GM21786 (cell line): ENCODE measurements at regions not wholly inside any gene's neighbourhood (a gene's known extent, or its start where the extent isn't known, plus 50 kb on each side); places are given as distances from the start of the nearest gene placed in this dataset.
"Not testable (repeated sequence)": the region's sequence is repeated elsewhere in the genome, so short reads cannot be mapped to it uniquely, and the experiment has no call there.

Source experiments
- ATAC-seq: cut with Tn5 transposase; IDR thresholded peaks from one replicate; pipeline ENCODE4 v1.9.1; 2021; ENCODE audit not compliant: unreplicated experiment

- ATAC-seq = no peak
Measured at GRCh38 chr2:133624551-133624950, 56.3 kb upstream of the NCKAP5 start.

GRCh38 chr2:133627741-133628140, 59.5 kb upstream of the NCKAP5 start:
- ATAC-seq = no peak

- no peak for ATAC-seq
Measured at GRCh38 chr2:133633309-133633708, 65.0 kb upstream of the NCKAP5 start.

- no peak for ATAC-seq
Measured at GRCh38 chr2:133633881-133634409, 65.7 kb upstream of the NCKAP5 start.

- no peak for ATAC-seq
Measured at GRCh38 chr2:133635131-133635530, 66.9 kb upstream of the NCKAP5 start.

GRCh38 chr2:133636287-133636686, 68.0 kb upstream of the NCKAP5 start:
- no peak for ATAC-seq

- no peak for ATAC-seq
Measured at GRCh38 chr2:133640103-133640502, 71.8 kb upstream of the NCKAP5 start.

- no peak for ATAC-seq
Measured at GRCh38 chr2:133641497-133641896, 73.2 kb upstream of the NCKAP5 start.

GRCh38 chr2:133641942-133642725, 73.9 kb upstream of the NCKAP5 start:
- ATAC-seq = no peak

GRCh38 chr2:133642791-133643191, 74.5 kb upstream of the NCKAP5 start:
- ATAC-seq = no peak

GRCh38 chr2:133643863-133644262, 75.6 kb upstream of the NCKAP5 start:
- ATAC-seq = no peak

GRCh38 chr2:133644846-133645245, 76.6 kb upstream of the NCKAP5 start:
- ATAC-seq = no peak

- ATAC-seq = not testable (repeated sequence)
Measured at GRCh38 chr2:133647386-133647785, 79.1 kb upstream of the NCKAP5 start.

- no peak for ATAC-seq
Measured at GRCh38 chr2:133651861-133652260, 83.6 kb upstream of the NCKAP5 start.

- ATAC-seq = no peak
Measured at GRCh38 chr2:133652398-133652797, 84.1 kb upstream of the NCKAP5 start.

GRCh38 chr2:133653056-133653455, 84.8 kb upstream of the NCKAP5 start:
- ATAC-seq = no peak

- ATAC-seq = no peak
Measured at GRCh38 chr2:133654949-133655348, 86.7 kb upstream of the NCKAP5 start.

- ATAC-seq = no peak
Measured at GRCh38 chr2:133655610-133656009, 87.3 kb upstream of the NCKAP5 start.

GRCh38 chr2:133657591-133657990, 89.3 kb upstream of the NCKAP5 start:
- ATAC-seq = no peak

GRCh38 chr2:133658020-133658903, 90.0 kb upstream of the NCKAP5 start:
- no peak for ATAC-seq

GRCh38 chr2:133660510-133660909, 92.2 kb upstream of the NCKAP5 start:
- ATAC-seq = no peak

- ATAC-seq = no peak
Measured at GRCh38 chr2:133661392-133661791, 93.1 kb upstream of the NCKAP5 start.
